ENCODE measurements at regions not wholly inside any gene's neighbourhood (a gene's known extent, or its start where the extent isn't known, plus 50 kb on each side); places are given as distances from the start of the nearest gene placed in this dataset.

DNA sequence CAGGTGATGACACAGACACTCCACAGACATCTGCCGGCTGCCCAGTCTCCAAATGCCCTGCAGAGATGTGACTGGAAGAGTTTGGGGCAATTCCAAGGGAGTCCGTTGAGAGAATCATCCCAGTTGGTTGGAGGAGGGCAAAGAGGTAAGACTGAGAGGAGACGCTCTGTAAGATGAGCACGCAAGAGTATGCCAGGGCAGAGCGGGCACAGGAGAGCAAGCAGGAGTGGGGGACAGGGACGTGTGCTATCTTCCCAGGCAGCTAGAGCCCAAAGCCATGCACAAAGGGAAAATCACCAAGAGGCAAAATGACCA, 156.3 kb upstream of the TSHZ3 start:
- POLR2A ChIA-PET = no interaction called here
- Histone ChIP-seq H3K4me3 (ENCODE audit: low read depth, low read length) (no peak overlapping the region), H3K27me3 (ENCODE audit: control insufficient read depth, insufficient read depth, low read length) (peaks cover 3% of the 10 kb centered on the region), H3K27ac (ENCODE audit: low read depth, low read length) (no peak overlapping the region), H3K9me3 (ENCODE audit: control insufficient read depth, insufficient read depth, low read length) (no peaks in the 10 kb centered on the region; the same call in 1 of the 2 replicates)
- CTCF ChIA-PET = no interaction called here
- TF ChIP-seq, protein P1, sequence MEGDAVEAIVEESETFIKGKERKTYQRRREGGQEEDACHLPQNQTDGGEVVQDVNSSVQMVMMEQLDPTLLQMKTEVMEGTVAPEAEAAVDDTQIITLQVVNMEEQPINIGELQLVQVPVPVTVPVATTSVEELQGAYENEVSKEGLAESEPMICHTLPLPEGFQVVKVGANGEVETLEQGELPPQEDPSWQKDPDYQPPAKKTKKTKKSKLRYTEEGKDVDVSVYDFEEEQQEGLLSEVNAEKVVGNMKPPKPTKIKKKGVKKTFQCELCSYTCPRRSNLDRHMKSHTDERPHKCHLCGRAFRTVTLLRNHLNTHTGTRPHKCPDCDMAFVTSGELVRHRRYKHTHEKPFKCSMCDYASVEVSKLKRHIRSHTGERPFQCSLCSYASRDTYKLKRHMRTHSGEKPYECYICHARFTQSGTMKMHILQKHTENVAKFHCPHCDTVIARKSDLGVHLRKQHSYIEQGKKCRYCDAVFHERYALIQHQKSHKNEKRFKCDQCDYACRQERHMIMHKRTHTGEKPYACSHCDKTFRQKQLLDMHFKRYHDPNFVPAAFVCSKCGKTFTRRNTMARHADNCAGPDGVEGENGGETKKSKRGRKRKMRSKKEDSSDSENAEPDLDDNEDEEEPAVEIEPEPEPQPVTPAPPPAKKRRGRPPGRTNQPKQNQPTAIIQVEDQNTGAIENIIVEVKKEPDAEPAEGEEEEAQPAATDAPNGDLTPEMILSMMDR (IDR thresholded peaks at IDR 0.05; ENCODE audit: low read depth, low read length) = no peak
- no peak for DNase-seq (ENCODE audit: low read depth, low spot score)

DNA sequence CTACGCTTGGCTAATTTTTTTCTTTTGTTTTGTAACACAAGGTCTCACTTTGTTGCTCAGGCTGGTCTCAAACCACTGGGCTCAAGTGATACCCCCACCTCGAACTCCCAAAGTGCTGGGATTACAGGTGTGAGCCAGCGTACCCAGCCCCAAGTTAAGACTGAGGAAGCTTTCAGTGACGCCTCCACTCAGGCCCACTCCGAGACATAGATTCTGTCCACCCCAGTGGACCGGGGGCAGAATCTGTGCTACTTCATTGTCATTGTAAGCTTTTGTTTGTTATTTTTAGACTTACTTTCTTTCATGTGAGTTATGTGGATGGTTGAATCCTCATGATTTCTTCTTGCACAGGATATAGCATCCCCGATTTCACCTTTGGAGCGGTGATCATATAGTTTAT, 156.9 kb upstream of the TSHZ3 start:
- Histone ChIP-seq H3K27ac (ENCODE audit: low read depth, low read length) (no peak overlapping the region), H3K4me3 (ENCODE audit: low read depth, low read length) (no peak overlapping the region), H3K27me3 (ENCODE audit: control insufficient read depth, insufficient read depth, low read length) (peaks cover 3% of the 10 kb centered on the region), H3K9me3 (ENCODE audit: control insufficient read depth, insufficient read depth, low read length) (no peaks in the 10 kb centered on the region; the same call in 1 of the 2 replicates)
- no peak for DNase-seq (ENCODE audit: low read depth, low spot score)
- POLR2A ChIA-PET = no interaction called here
- TF ChIP-seq, protein P1 (IDR thresholded peaks at IDR 0.05; ENCODE audit: low read depth, low read length) = no peak
- CTCF ChIA-PET = no interaction called here

DNA sequence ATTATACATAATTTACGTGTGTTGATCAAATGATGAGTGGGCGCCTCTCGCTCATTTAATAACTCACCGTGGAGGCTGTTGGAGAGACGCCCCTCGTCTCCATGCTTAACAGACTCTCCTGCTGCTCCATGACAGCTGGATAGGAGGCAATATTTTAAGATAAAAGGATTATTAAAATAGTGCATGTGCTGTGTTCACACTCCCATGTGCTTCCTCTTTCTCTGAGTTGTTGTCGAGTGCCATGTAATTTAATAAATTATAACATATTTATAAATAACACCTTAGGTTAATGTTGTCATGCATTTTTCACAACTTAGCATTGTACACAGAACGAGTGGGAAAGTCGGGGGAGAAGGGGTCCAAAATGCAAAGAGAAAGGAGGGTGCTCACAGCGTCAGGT, 161.4 kb upstream of the TSHZ3 start:
- POLR2A ChIA-PET = no interaction called here

DNA sequence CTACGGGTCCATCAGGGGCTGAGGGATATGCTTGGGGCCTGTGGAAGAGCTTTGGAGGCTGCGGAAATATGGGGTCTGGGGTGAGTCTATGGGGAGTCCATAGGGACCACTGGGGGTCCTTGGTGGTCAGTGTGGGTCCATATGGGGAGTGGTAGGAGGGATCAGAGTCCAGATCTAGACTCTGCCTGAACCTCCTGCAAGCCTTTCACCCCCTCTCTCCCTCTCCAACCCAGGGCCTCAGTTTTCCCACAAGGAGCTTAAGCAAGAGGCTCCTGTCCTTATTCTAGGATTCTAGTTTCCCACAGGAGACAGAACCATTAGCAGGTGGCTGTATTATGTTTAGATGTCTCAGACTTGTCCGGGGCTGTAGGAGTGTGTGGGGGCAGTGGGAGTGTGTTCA, 161.9 kb upstream of the TSHZ3 start:
- no peak overlapping the region for H3K4me3 ChIP-seq (ENCODE audit: low read depth, low read length)
- ChIA-PET POLR2A (no interaction called here), CTCF (no interaction called here)
- DNase-seq (ENCODE audit: low read depth, low spot score) = no peak
- H3K9me3 ChIP-seq (ENCODE audit: control insufficient read depth, insufficient read depth, low read length) = no peaks in the 10 kb centered on the region; the same call in 1 of the 2 replicates
- TF ChIP-seq, protein P1 (IDR thresholded peaks at IDR 0.05; ENCODE audit: low read depth, low read length) = no peak
- H3K27ac ChIP-seq (ENCODE audit: low read depth, low read length) = no peak overlapping the region
- peaks cover 10% of the 10 kb centered on the region for H3K27me3 ChIP-seq (ENCODE audit: control insufficient read depth, insufficient read depth, low read length)

More for the DNA sequence above, 161.4 kb upstream of the TSHZ3 start:
- Histone ChIP-seq H3K4me3 (ENCODE audit: low read depth, low read length) (no peak overlapping the region), H3K9me3 (ENCODE audit: control insufficient read depth, insufficient read depth, low read length) (no peaks in the 10 kb centered on the region), H3K27ac (ENCODE audit: low read depth, low read length) (no peak overlapping the region), H3K27me3 (ENCODE audit: control insufficient read depth, insufficient read depth, low read length) (peaks cover 9% of the 10 kb centered on the region)
- CTCF ChIA-PET = no interaction called here
- TF ChIP-seq, protein P1 (IDR thresholded peaks at IDR 0.05; ENCODE audit: low read depth, low read length) = no peak
- DNase-seq (ENCODE audit: low read depth, low spot score) = no peak

DNA sequence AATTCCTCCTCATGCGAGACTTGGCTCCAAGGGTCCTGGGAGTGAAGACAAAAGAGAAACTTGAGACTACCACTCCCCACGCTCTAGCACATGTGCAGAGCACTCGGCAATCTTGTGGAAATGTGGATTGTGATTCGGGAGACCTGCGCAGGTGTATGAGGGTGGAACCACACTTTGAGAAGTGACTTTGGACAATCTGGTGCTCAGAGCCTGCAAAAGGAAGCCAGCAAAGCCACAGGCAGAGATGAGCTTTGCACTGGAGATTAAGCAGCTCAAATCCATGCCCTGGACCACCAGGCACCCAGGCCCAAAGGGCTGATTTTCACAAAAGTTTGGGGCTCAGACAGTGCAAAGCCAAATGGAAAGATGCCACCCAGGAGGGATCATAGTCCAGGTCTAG, 162.5 kb upstream of the TSHZ3 start:
- Histone ChIP-seq H3K27me3 (ENCODE audit: control insufficient read depth, insufficient read depth, low read length) (peaks cover 12% of the 10 kb centered on the region), H3K4me3 (ENCODE audit: low read depth, low read length) (no peak overlapping the region), H3K27ac (ENCODE audit: low read depth, low read length) (no peak overlapping the region), H3K9me3 (ENCODE audit: control insufficient read depth, insufficient read depth, low read length) (no peaks in the 10 kb centered on the region; the same call in 1 of the 2 replicates)
- TF ChIP-seq, protein P1 (IDR thresholded peaks at IDR 0.05; ENCODE audit: low read depth, low read length) = no peak
- DNase-seq (ENCODE audit: low read depth, low spot score) = no peak
- CTCF ChIA-PET = no interaction called here
- POLR2A ChIA-PET = no interaction called here

All from AG04450 (cell line).